HCT116 (cell line): ENCODE measurements at regions not wholly inside any gene's neighbourhood (a gene's known extent, or its start where the extent isn't known, plus 50 kb on each side); places are given as distances from the start of the nearest gene placed in this dataset.

Source experiments
- EGR1 ChIP-seq: IDR thresholded peaks from 2 replicates; pipeline ENCODE4 v1.6.1; 2012; ENCODE audit warnings: low read depth
- POLR2A ChIP-seq: IDR thresholded peaks from 2 replicates; pipeline ENCODE4 v1.7.0; 2011; ENCODE audit warnings: borderline replicate concordance; ENCODE audit not compliant: insufficient read depth, insufficient read length; ENCODE audit errors: extremely low read depth
- POLR2AphosphoS5 ChIP-seq: IDR thresholded peaks from 2 replicates; pipeline ENCODE4 v1.6.1; 2011; ENCODE audit warnings: mild to moderate bottlenecking, low read depth, low read length, moderate library complexity
- SIN3A ChIP-seq: IDR thresholded peaks from 2 replicates; pipeline ENCODE4 v1.6.1; 2012; ENCODE audit warnings: low read depth
- TF ChIP-seq, protein P1 (sequence below): IDR thresholded peaks from 2 replicates; pipeline ENCODE4 v1.6.1; 2012
- TF ChIP-seq, protein P2 (sequence below), 3 experiments: fragments of 200-600 bp in 1 of 3; sonication (generic) in 1 of 3; IDR thresholded peaks in 2 of 3; conservative IDR thresholded peaks in 1 of 3; 2 replicates each; pipeline ENCODE4 v1.5.1; 2012 to 2017; ENCODE audit warnings: low read depth in 2 of 3, low read length in 2 of 3, antibody characterized with exemption in 1 of 3, borderline replicate concordance in 1 of 3, control low read depth in 1 of 3, mild to moderate bottlenecking in 1 of 3, mixed read lengths in 1 of 3, mixed run types in 1 of 3, moderate library complexity in 1 of 3; ENCODE audit not compliant: insufficient read depth in 1 of 3

DNA sequence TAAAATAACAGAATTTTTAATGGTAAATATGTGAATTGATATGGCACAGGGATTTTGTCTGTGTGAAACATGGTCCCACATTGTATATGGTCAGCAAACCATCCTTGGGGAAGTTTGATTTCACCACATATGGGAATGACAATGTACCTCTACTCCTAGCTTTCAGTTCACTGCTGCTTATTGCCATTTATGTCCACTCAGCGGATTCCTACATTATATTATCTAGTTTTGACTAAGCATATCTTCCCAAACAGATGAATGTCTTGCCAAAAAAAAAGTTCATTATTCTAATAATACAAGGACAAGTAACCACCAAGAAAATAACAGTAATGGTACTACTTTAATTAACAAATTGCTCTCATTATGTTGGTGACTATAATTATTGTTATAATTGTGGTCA lies 1521.6 kb downstream of the MAT2B start:
- TF ChIP-seq, protein P1, sequence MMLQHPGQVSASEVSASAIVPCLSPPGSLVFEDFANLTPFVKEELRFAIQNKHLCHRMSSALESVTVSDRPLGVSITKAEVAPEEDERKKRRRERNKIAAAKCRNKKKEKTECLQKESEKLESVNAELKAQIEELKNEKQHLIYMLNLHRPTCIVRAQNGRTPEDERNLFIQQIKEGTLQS, result no peak
- TF ChIP-seq SIN3A (no peak), POLR2AphosphoS5 (no peak), POLR2A (no peak), EGR1 (no peak)
- TF ChIP-seq, protein P2, sequence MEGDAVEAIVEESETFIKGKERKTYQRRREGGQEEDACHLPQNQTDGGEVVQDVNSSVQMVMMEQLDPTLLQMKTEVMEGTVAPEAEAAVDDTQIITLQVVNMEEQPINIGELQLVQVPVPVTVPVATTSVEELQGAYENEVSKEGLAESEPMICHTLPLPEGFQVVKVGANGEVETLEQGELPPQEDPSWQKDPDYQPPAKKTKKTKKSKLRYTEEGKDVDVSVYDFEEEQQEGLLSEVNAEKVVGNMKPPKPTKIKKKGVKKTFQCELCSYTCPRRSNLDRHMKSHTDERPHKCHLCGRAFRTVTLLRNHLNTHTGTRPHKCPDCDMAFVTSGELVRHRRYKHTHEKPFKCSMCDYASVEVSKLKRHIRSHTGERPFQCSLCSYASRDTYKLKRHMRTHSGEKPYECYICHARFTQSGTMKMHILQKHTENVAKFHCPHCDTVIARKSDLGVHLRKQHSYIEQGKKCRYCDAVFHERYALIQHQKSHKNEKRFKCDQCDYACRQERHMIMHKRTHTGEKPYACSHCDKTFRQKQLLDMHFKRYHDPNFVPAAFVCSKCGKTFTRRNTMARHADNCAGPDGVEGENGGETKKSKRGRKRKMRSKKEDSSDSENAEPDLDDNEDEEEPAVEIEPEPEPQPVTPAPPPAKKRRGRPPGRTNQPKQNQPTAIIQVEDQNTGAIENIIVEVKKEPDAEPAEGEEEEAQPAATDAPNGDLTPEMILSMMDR (IDR thresholded peaks at IDR 0.05 in 2 of 3, conservative IDR thresholded peaks at IDR 0.05 in 1 of 3; ENCODE audit: borderline replicate concordance in 1 of 3, insufficient read depth in 1 of 3, low read depth in 2 of 3, low read length in 2 of 3), result no peak
